H9 (cell line): ENCODE measurements at regions not wholly inside any gene's neighbourhood (a gene's known extent, or its start where the extent isn't known, plus 50 kb on each side); places are given as distances from the start of the nearest gene placed in this dataset.

Experiments used
- DNase-seq: peaks from one replicate; pipeline ENCODE4 v3.0.0-alpha.2; 2017
- H2AFZ ChIP-seq: one replicate; pipeline ENCODE4 v1.6.1; 2013; ENCODE audit warnings: mild to moderate bottlenecking, low read length, control low read depth, moderate library complexity
- H2AK5ac ChIP-seq: 2 replicates; pipeline ENCODE4 v1.6.1; 2013; ENCODE audit warnings: low read length, control low read depth, mixed read lengths; ENCODE audit not compliant: insufficient read length
- H2BK120ac ChIP-seq: one replicate; pipeline ENCODE4 v1.6.1; 2013; ENCODE audit warnings: low read depth, mild to moderate bottlenecking, low read length, control low read depth, inconsistent platforms; ENCODE audit not compliant: poor library complexity, severe bottlenecking
- H2BK12ac ChIP-seq: 2 replicates; pipeline ENCODE4 v1.6.1; 2013; ENCODE audit warnings: low read length, control low read depth, mixed read lengths, low read depth; ENCODE audit not compliant: insufficient read length
- H2BK15ac ChIP-seq: 2 replicates; pipeline ENCODE4 v1.6.1; 2013; ENCODE audit warnings: low read depth, low read length, control low read depth
- H2BK20ac ChIP-seq: one replicate; pipeline ENCODE4 v1.6.1; 2013; ENCODE audit warnings: low read depth, mild to moderate bottlenecking, low read length, control low read depth, inconsistent platforms; ENCODE audit not compliant: poor library complexity, severe bottlenecking
- H2BK5ac ChIP-seq: 2 replicates; pipeline ENCODE4 v1.6.1; 2013; ENCODE audit warnings: low read length, control low read depth, mixed read lengths; ENCODE audit not compliant: insufficient read length
- H3K14ac ChIP-seq: 2 replicates; pipeline ENCODE4 v1.6.1; 2013; ENCODE audit warnings: low read length, control low read depth; ENCODE audit not compliant: insufficient read depth
- H3K18ac ChIP-seq: 2 replicates; pipeline ENCODE4 v1.6.1; 2013; ENCODE audit warnings: low read depth, mild to moderate bottlenecking, mixed read lengths, low read length, control low read depth; ENCODE audit not compliant: insufficient read length
- H3K23ac ChIP-seq: 2 replicates; pipeline ENCODE4 v1.6.1; 2013; ENCODE audit warnings: low read length, control low read depth, mixed read lengths, low read depth; ENCODE audit not compliant: insufficient read length
- H3K23me2 ChIP-seq: 2 replicates; pipeline ENCODE4 v1.6.1; 2013; ENCODE audit warnings: low read depth, mild to moderate bottlenecking, mixed read lengths, low read length, control low read depth; ENCODE audit not compliant: insufficient read length, poor library complexity, severe bottlenecking
- H3K27ac ChIP-seq: 2 replicates; pipeline ENCODE4 v1.5.1; 2013; ENCODE audit warnings: low read length, control low read depth, mixed read lengths, low read depth; ENCODE audit not compliant: insufficient read length
- H3K27me3 ChIP-seq: 2 replicates; pipeline ENCODE4 v1.6.1; 2013; ENCODE audit warnings: low read length, control low read depth, inconsistent platforms; ENCODE audit not compliant: insufficient read depth
- H3K4ac ChIP-seq: 2 replicates; pipeline ENCODE4 v1.6.1; 2013; ENCODE audit warnings: low read depth, mild to moderate bottlenecking, control low read depth, inconsistent platforms, low read length, moderate library complexity
- H3K4me1 ChIP-seq: 2 replicates; pipeline ENCODE4 v1.6.1; 2013; ENCODE audit warnings: low read length, control low read depth, inconsistent platforms; ENCODE audit not compliant: insufficient read depth
- H3K4me2 ChIP-seq: 2 replicates; pipeline ENCODE4 v1.6.1; 2013; ENCODE audit warnings: low read length, control low read depth, mixed read lengths; ENCODE audit not compliant: insufficient read length, insufficient read depth
- H3K56ac ChIP-seq: 2 replicates; pipeline ENCODE4 v1.6.1; 2013; ENCODE audit warnings: low read depth, mild to moderate bottlenecking, mixed read lengths, low read length, control low read depth; ENCODE audit not compliant: insufficient read length
- H3K79me1 ChIP-seq: 2 replicates; pipeline ENCODE4 v1.6.1; 2013; ENCODE audit warnings: low read depth, mild to moderate bottlenecking, moderate library complexity, low read length, control low read depth, inconsistent platforms; ENCODE audit not compliant: insufficient read depth, poor library complexity, severe bottlenecking
- H3K79me2 ChIP-seq: 2 replicates; pipeline ENCODE4 v1.6.1; 2013; ENCODE audit warnings: low read length, control low read depth, inconsistent platforms; ENCODE audit not compliant: insufficient read depth
- H3K9ac ChIP-seq: 2 replicates; pipeline ENCODE4 v1.6.1; 2013; ENCODE audit warnings: low read length, control low read depth, mixed read lengths; ENCODE audit not compliant: insufficient read length; ENCODE audit errors: extremely low read depth
- H3K9me3 ChIP-seq: one replicate; pipeline ENCODE4 v1.6.1; 2013; ENCODE audit warnings: low read depth, low read length, inconsistent platforms; ENCODE audit not compliant: control insufficient read depth
- H3T11ph ChIP-seq: one replicate; pipeline ENCODE4 v1.6.1; 2013; ENCODE audit warnings: mild to moderate bottlenecking, low read length, control low read depth, inconsistent platforms
- H4K20me1 ChIP-seq: one replicate; pipeline ENCODE4 v1.6.1; 2013; ENCODE audit not compliant: control insufficient read depth, insufficient read length, insufficient read depth
- H4K5ac ChIP-seq: 2 replicates; pipeline ENCODE4 v1.6.1; 2013; ENCODE audit warnings: low read depth, mild to moderate bottlenecking, mixed read lengths, low read length, control low read depth; ENCODE audit not compliant: insufficient read length
- H4K8ac ChIP-seq: replicated peaks from 2 replicates; pipeline ENCODE4 v1.6.1; 2013; ENCODE audit warnings: low read length, control low read depth, mixed read lengths, low read depth; ENCODE audit not compliant: insufficient read length
- H4K91ac ChIP-seq: 2 replicates; pipeline ENCODE4 v1.6.1; 2013; ENCODE audit warnings: low read depth, mild to moderate bottlenecking, moderate library complexity, mixed read lengths, low read length, control low read depth; ENCODE audit not compliant: insufficient read length
- H3K27ac Mint-ChIP-seq, 3 experiments: 2 replicates in 2 of 3; 3 replicates in 1 of 3; pipeline ENCODE4 v1.8.0; 2020 to 2021; ENCODE audit warnings: mixed read lengths in 3 of 3, mild to moderate bottlenecking in 1 of 3, moderate library complexity in 1 of 3
- H3K27me3 Mint-ChIP-seq: 2 replicates; pipeline ENCODE4 v1.8.0; 2021; ENCODE audit warnings: low read depth, mild to moderate bottlenecking, moderate library complexity, mixed read lengths
- H3K36me3 Mint-ChIP-seq, 3 experiments: 2 replicates in 2 of 3; 3 replicates in 1 of 3; pipeline ENCODE4 v1.8.0; 2020 to 2021; ENCODE audit warnings: low read depth in 3 of 3, mixed read lengths in 3 of 3; ENCODE audit not compliant: insufficient read depth in 1 of 3
- H3K4me1 Mint-ChIP-seq, 2 experiments: 2 replicates each; pipeline ENCODE4 v1.8.0; 2020; ENCODE audit warnings: mixed read lengths in 2 of 2
- H3K4me3 Mint-ChIP-seq, 2 experiments: 2 replicates in 1 of 2; 3 replicates in 1 of 2; pipeline ENCODE4 v1.8.0; 2020 to 2021; ENCODE audit warnings: mild to moderate bottlenecking in 2 of 2, mixed read lengths in 2 of 2, moderate library complexity in 1 of 2
- H3K9me3 Mint-ChIP-seq, 2 experiments: 2 replicates in 1 of 2; 3 replicates in 1 of 2; pipeline ENCODE4 v1.8.0; 2020; ENCODE audit warnings: mild to moderate bottlenecking in 2 of 2, mixed read lengths in 2 of 2, moderate library complexity in 1 of 2
- WGBS: extraction: QIAGEN DNeasy Blood & Tissue Kit; methylation state at CpG from one replicate; pipeline ENCODE4 v1.1.7; 2013; ENCODE audit warnings: missing lambda C conversion rate, low lambda C conversion rate, mixed read lengths; ENCODE audit not compliant: insufficient read length; ENCODE audit errors: extremely low coverage; 5-methylcytosine and 5-hydroxymethylcytosine counted together
- TF ChIP-seq, protein P1 (sequence below): fragments of 200-600 bp; sonication (generic); conservative IDR thresholded peaks from 3 replicates; pipeline ENCODE4 v1.8.0; 2021; ENCODE audit warnings: antibody characterized with exemption, mild to moderate bottlenecking

DNA sequence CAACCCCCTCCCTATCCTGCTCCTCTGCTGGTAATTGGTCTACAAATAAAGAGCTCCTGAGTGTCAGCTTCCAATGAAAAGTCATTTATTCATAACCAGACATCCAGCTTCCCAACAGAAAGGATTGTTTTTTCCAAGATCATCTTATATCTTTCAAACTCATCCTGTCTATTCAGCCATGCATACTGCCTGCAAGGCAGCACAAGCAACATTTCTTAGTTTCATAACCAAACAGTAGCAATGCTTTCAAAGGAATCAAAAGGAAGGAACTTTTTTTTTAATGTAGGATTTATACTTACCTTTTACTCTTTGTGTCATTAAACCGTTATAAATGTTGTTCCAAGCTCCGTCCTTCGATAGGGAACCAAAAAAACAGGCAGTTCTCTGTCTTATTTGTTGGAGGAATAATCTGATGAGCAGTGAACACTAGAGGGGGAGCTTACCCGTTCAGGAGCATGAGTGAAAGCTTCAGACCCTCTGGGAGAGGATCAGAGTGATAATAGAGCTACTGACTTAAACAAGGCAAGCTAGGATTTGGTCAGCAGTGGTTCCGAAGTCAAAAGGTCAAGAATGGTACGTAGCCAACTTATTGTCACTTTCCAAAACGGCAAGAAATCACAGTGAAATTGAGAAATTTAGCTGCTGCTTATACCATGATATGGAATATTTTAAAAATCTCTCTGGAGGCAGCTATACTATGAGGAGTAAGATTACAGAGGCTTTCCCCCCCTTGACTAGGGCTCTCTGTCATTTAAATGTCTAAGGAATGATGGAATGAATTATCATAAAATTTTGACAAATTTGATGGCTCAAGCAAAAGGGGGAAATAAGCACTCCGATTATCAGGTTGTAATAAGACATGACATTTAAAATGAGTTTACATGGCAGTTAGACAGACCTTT lies 892.9 kb downstream of the NR2F1-AS1 start:
- H4K8ac ChIP-seq = no peak overlapping the region
- H2AFZ ChIP-seq = no peak overlapping the region
- H3K79me2 ChIP-seq = no peaks in the 10 kb centered on the region
- no peak overlapping the region for H4K5ac ChIP-seq
- DNase-seq = peak; percentile 24
- no peaks in the 10 kb centered on the region for H3K27me3 ChIP-seq
- H3K14ac ChIP-seq = no peak overlapping the region
- H3K27me3 Mint-ChIP-seq = no peaks in the 10 kb centered on the region
- no peak overlapping the region for H3T11ph ChIP-seq
- H3K23me2 ChIP-seq = no peaks in the 10 kb centered on the region
- H3K9me3 Mint-ChIP-seq = peaks cover 3 to 8% of the 10 kb centered on the region in 2 experiments; a peak in 3 of 5 replicates
- no peak overlapping the region for H3K4me2 ChIP-seq
- TF ChIP-seq, protein P1, sequence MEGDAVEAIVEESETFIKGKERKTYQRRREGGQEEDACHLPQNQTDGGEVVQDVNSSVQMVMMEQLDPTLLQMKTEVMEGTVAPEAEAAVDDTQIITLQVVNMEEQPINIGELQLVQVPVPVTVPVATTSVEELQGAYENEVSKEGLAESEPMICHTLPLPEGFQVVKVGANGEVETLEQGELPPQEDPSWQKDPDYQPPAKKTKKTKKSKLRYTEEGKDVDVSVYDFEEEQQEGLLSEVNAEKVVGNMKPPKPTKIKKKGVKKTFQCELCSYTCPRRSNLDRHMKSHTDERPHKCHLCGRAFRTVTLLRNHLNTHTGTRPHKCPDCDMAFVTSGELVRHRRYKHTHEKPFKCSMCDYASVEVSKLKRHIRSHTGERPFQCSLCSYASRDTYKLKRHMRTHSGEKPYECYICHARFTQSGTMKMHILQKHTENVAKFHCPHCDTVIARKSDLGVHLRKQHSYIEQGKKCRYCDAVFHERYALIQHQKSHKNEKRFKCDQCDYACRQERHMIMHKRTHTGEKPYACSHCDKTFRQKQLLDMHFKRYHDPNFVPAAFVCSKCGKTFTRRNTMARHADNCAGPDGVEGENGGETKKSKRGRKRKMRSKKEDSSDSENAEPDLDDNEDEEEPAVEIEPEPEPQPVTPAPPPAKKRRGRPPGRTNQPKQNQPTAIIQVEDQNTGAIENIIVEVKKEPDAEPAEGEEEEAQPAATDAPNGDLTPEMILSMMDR = peak; percentile 55
- no peaks in the 10 kb centered on the region for H3K79me1 ChIP-seq
- no peaks in the 10 kb centered on the region for H4K20me1 ChIP-seq
- peaks cover 3 to 6% of the 10 kb centered on the region in 2 experiments; a peak in 3 of 4 replicates for H3K4me1 Mint-ChIP-seq
- H3K27ac ChIP-seq = no peak overlapping the region
- no peaks in the 10 kb centered on the region for H3K4me1 ChIP-seq
- H3K4me3 Mint-ChIP-seq = no peak overlapping the region
- peak overlapping the region in 1 of 3 experiments; percentile 40; a peak in 1 of 7 replicates for H3K27ac Mint-ChIP-seq
- H3K23ac ChIP-seq = no peak overlapping the region
- no peak overlapping the region for H3K56ac ChIP-seq
- no peak overlapping the region for H2BK120ac ChIP-seq
- no peak overlapping the region for H2BK12ac ChIP-seq
- H3K18ac ChIP-seq = no peak overlapping the region
- no peak overlapping the region for H2BK20ac ChIP-seq
- H2AK5ac ChIP-seq = no peak overlapping the region
- no peaks in the 10 kb centered on the region for H3K9me3 ChIP-seq
- no peak overlapping the region for H2BK15ac ChIP-seq
- 0 out of 7 replicates have a peak, but pooled peaks cover 0 to 5% (median 0%) of the 10 kb centered on the region in 3 experiments for H3K36me3 Mint-ChIP-seq
- no CpG with 5 or more reads among the region's 8 CpGs for WGBS
- H3K4ac ChIP-seq = no peak overlapping the region
- H4K91ac ChIP-seq = no peak overlapping the region
- no peak overlapping the region for H2BK5ac ChIP-seq
- H3K9ac ChIP-seq = no peak overlapping the region
